ENCODE measurements at regions not wholly inside any gene's neighbourhood (a gene's known extent, or its start where the extent isn't known, plus 50 kb on each side); places are given as distances from the start of the nearest gene placed in this dataset.

GRCh38 chr19:16002406-16003384 lies 53.9 kb downstream of the OR10H4 start:
- no peaks in the 10 kb centered on the region for H3K36me3 Mint-ChIP-seq
- Histone ChIP-seq H4K20me1 (ENCODE audit: insufficient read depth, low read length) (no peaks in the 10 kb centered on the region), H3K79me2 (ENCODE audit: insufficient read depth, low read length) (no peaks in the 10 kb centered on the region), H3K27ac (ENCODE audit: low read depth in 1 of 2, low read length in 2 of 2) (peak overlapping the region; percentile 64 to 84), H3K4me3 (replicated peaks in 1 of 3; ENCODE audit: low read depth in 2 of 3, low read length in 3 of 3) (peak overlapping the region; percentile 38 to 80 (median 73)), H3K4me2 (replicated peaks; ENCODE audit: extremely low read depth, low read length, poor library complexity, severe bottlenecking) (peak overlapping the region; percentile 78), H3K27me3 (ENCODE audit: control insufficient read depth in 2 of 2, insufficient read depth in 2 of 2, low read length in 2 of 2) (no peaks in the 10 kb centered on the region), H3K9ac (ENCODE audit: insufficient read depth, low read length, poor library complexity, severe bottlenecking) (peak overlapping the region; percentile 54), H3K4me1 (ENCODE audit: control insufficient read depth in 1 of 2, insufficient read depth in 2 of 2, low read length in 2 of 2) (peaks cover 33 to 36% of the 10 kb centered on the region in 2 donors), H2AFZ (ENCODE audit: insufficient read depth, low read depth, low read length, poor library complexity, severe bottlenecking) (peak overlapping the region; percentile 80), H3K9me3 (replicated peaks in 1 of 2; ENCODE audit: control insufficient read depth in 1 of 2, insufficient read depth in 1 of 2, low read length in 2 of 2) (no peaks in the 10 kb centered on the region), H3K36me3 (replicated peaks in 1 of 2; ENCODE audit: control insufficient read depth in 1 of 2, insufficient read depth in 2 of 2, low read length in 2 of 2) (no peaks in the 10 kb centered on the region)
- H3K4me1 Mint-ChIP-seq: peaks cover 33% of the 10 kb centered on the region
- no peak for TF ChIP-seq CTCF (IDR thresholded peaks at IDR 0.05)
- 42% methylated on average over 9 of the region's 11 CpGs for WGBS (ENCODE audit: insufficient coverage)
- peaks cover 0 to 3% (median 0%) of the 10 kb centered on the region in 3 donors for H3K27me3 Mint-ChIP-seq (ENCODE audit: low read depth in 3 of 3)
- H3K4me3 Mint-ChIP-seq: peak overlapping the region; percentile 83 to 87
- DNase-seq: peak; percentile 18 to 52 (median 39)
- intact Hi-C loops (cut with micrococcal nuclease): no loop called here
- no peaks in the 10 kb centered on the region for H3K9me3 Mint-ChIP-seq
- peak overlapping the region; percentile 85 to 94 (median 90) for H3K27ac Mint-ChIP-seq

- no peaks in the 10 kb centered on the region for H3K36me3 Mint-ChIP-seq
- peak overlapping the region; percentile 64 to 84 for H3K27ac ChIP-seq (ENCODE audit: low read depth in 1 of 2, low read length in 2 of 2)
Measured at GRCh38 chr19:16003391-16003790, 54.6 kb downstream of the OR10H4 start.

More at GRCh38 chr19:16003391-16003790, 54.6 kb downstream of the OR10H4 start:
- Mint-ChIP-seq H3K9me3 (no peaks in the 10 kb centered on the region), H3K4me3 (no peak overlapping the region), H3K4me1 (peaks cover 33% of the 10 kb centered on the region), H3K27me3 (ENCODE audit: low read depth in 3 of 3) (peaks cover 0 to 3% (median under 1%) of the 10 kb centered on the region in 3 donors), H3K27ac (peak overlapping the region in 3 of 7 donors; percentile 85 to 94 (median 90))
- no CpG with 5 or more reads among the region's 3 CpGs for WGBS (ENCODE audit: insufficient coverage)
- DNase-seq: peak in 1 of 3 donors; percentile 11
- H3K36me3 ChIP-seq (replicated peaks in 1 of 2; ENCODE audit: control insufficient read depth in 1 of 2, insufficient read depth in 2 of 2, low read length in 2 of 2): no peaks in the 10 kb centered on the region
- no peaks in the 10 kb centered on the region for H3K27me3 ChIP-seq (ENCODE audit: control insufficient read depth in 2 of 2, insufficient read depth in 2 of 2, low read length in 2 of 2)
- TF ChIP-seq CTCF (IDR thresholded peaks at IDR 0.05): no peak
- peaks cover 33 to 36% of the 10 kb centered on the region in 2 donors for H3K4me1 ChIP-seq (ENCODE audit: control insufficient read depth in 1 of 2, insufficient read depth in 2 of 2, low read length in 2 of 2)
- intact Hi-C loops (cut with micrococcal nuclease): no loop called here
- H3K9me3 ChIP-seq (replicated peaks in 1 of 2; ENCODE audit: control insufficient read depth in 1 of 2, insufficient read depth in 1 of 2, low read length in 2 of 2): no peaks in the 10 kb centered on the region
- no peak overlapping the region for H2AFZ ChIP-seq (ENCODE audit: insufficient read depth, low read depth, low read length, poor library complexity, severe bottlenecking)
- H3K9ac ChIP-seq (ENCODE audit: insufficient read depth, low read length, poor library complexity, severe bottlenecking): no peak overlapping the region
- peak overlapping the region; percentile 78 for H3K4me2 ChIP-seq (replicated peaks; ENCODE audit: extremely low read depth, low read length, poor library complexity, severe bottlenecking)
- H4K20me1 ChIP-seq (ENCODE audit: insufficient read depth, low read length): no peaks in the 10 kb centered on the region
- H3K4me3 ChIP-seq (replicated peaks in 1 of 3; ENCODE audit: low read depth in 2 of 3, low read length in 3 of 3): no peak overlapping the region
- no peaks in the 10 kb centered on the region for H3K79me2 ChIP-seq (ENCODE audit: insufficient read depth, low read length)
